MM.1S (cell line): ENCODE measurements at regions not wholly inside any gene's neighbourhood (a gene's known extent, or its start where the extent isn't known, plus 50 kb on each side); places are given as distances from the start of the nearest gene placed in this dataset.

ENCODE experiments used
- DNase-seq: peaks from one replicate; pipeline ENCODE4 v3.0.0-alpha.2; 2015
- H2AFZ ChIP-seq: fragments of 300-600 bp; sonication (generic); 2 replicates; pipeline ENCODE4 v1.6.0; 2016; ENCODE audit warnings: antibody characterized with exemption, low read length
- H3F3A ChIP-seq: fragments of 300-600 bp; sonication (generic); 2 replicates; pipeline ENCODE4 v1.6.1; 2016; ENCODE audit warnings: mild to moderate bottlenecking, antibody characterized with exemption, low read length, moderate library complexity, mixed read lengths; ENCODE audit not compliant: insufficient read depth
- H3K27ac ChIP-seq: fragments of 300-600 bp; sonication (generic); 2 replicates; pipeline ENCODE4 v1.5.1; 2016; ENCODE audit warnings: mild to moderate bottlenecking, low read length
- H3K27me3 ChIP-seq: fragments of 300-600 bp; sonication (generic); replicated peaks from 2 replicates; pipeline ENCODE4 v1.6.0; 2016; ENCODE audit warnings: low read length; ENCODE audit not compliant: insufficient read depth
- H3K36me3 ChIP-seq: fragments of 300-600 bp; sonication (generic); replicated peaks from 2 replicates; pipeline ENCODE4 v1.6.1; 2016; ENCODE audit warnings: mild to moderate bottlenecking, low read length, mixed read lengths; ENCODE audit not compliant: insufficient read depth
- H3K4me1 ChIP-seq: fragments of 300-600 bp; sonication (generic); 2 replicates; pipeline ENCODE4 v1.6.1; 2016; ENCODE audit warnings: low read length, mixed read lengths
- H3K4me2 ChIP-seq: fragments of 300-600 bp; sonication (generic); 2 replicates; pipeline ENCODE4 v1.6.0; 2016; ENCODE audit warnings: low read depth, low read length
- H3K4me3 ChIP-seq: fragments of 300-600 bp; sonication (generic); 2 replicates; pipeline ENCODE4 v1.5.1; 2016; ENCODE audit warnings: low read length, mixed read lengths
- H3K79me2 ChIP-seq: fragments of 300-600 bp; sonication (generic); 2 replicates; pipeline ENCODE4 v1.6.1; 2016; ENCODE audit warnings: mixed run types, low read length, mixed read lengths
- H3K9ac ChIP-seq: fragments of 300-600 bp; sonication (generic); 2 replicates; pipeline ENCODE4 v1.6.1; 2016; ENCODE audit warnings: low read length, mixed read lengths
- H3K9me2 ChIP-seq: fragments of 300-600 bp; sonication (generic); replicated peaks from 2 replicates; pipeline ENCODE4 v1.6.1; 2016; ENCODE audit warnings: mild to moderate bottlenecking, low read length, mixed read lengths; ENCODE audit not compliant: insufficient read depth
- H3K9me3 ChIP-seq: fragments of 300-600 bp; sonication (generic); replicated peaks from 2 replicates; pipeline ENCODE4 v1.6.1; 2016; ENCODE audit warnings: mild to moderate bottlenecking, low read length, mixed read lengths; ENCODE audit not compliant: insufficient read depth
- H4K20me1 ChIP-seq: fragments of 300-600 bp; sonication (generic); 2 replicates; pipeline ENCODE4 v1.6.1; 2016; ENCODE audit warnings: mild to moderate bottlenecking, low read length, moderate library complexity, mixed read lengths; ENCODE audit not compliant: insufficient read depth
- EZH2 ChIP-seq: fragments of 300-600 bp; sonication (generic); optimal IDR thresholded peaks from 2 replicates; pipeline ENCODE3; 2017; ENCODE audit warnings: low read depth, mild to moderate bottlenecking, antibody characterized with exemption, low read length, mixed read lengths
- EZH2phosphoT487 ChIP-seq: fragments of 300-600 bp; sonication (generic); IDR thresholded peaks from 2 replicates; pipeline ENCODE4 v1.6.1; 2018; ENCODE audit warnings: antibody characterized with exemption, low read length
- TF ChIP-seq, protein P1 (sequence below): fragments of 300-600 bp; sonication (generic); IDR thresholded peaks from 2 replicates; pipeline ENCODE4 v1.5.1; 2016; ENCODE audit warnings: antibody characterized with exemption, low read length, mixed read lengths

DNA sequence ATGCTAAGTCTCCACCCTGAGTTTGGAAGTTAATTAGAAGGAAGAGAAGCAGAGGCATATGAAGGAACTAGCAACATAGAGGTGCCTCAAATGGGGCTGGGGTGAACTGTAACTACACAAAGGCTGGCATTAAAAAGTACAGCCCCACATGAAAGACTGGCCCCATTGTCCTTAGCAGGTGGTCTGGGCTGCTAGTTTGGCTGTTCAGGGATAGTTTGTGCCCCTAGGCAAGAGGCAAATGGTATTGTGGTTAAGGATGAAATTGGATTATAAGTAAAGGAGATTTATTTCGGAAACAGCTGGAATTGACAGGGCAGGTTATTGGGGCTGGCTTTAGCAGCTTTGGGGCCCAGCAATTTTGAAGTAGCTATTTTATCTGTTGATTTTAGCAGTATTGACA, 365.7 kb upstream of the TNP1 start:
- peaks cover 5% of the 10 kb centered on the region; the same call in 1 of the 2 replicates for H4K20me1 ChIP-seq
- H3K4me2 ChIP-seq, result no peak overlapping the region
- H3K27me3 ChIP-seq, result peaks cover 62% of the 10 kb centered on the region
- no peak for DNase-seq
- H3K9ac ChIP-seq, result no peak overlapping the region
- H2AFZ ChIP-seq, result no peak overlapping the region
- no peaks in the 10 kb centered on the region for H3K36me3 ChIP-seq
- peaks cover 18% of the 10 kb centered on the region for H3K4me1 ChIP-seq
- no peaks in the 10 kb centered on the region for H3K9me3 ChIP-seq
- no peak for TF ChIP-seq EZH2phosphoT487
- peaks cover 13% of the 10 kb centered on the region; the same call in 1 of the 2 replicates for H3F3A ChIP-seq
- no peaks in the 10 kb centered on the region for H3K9me2 ChIP-seq
- no peak overlapping the region for H3K27ac ChIP-seq
- H3K79me2 ChIP-seq, result no peaks in the 10 kb centered on the region
- no peak overlapping the region for H3K4me3 ChIP-seq

DNA sequence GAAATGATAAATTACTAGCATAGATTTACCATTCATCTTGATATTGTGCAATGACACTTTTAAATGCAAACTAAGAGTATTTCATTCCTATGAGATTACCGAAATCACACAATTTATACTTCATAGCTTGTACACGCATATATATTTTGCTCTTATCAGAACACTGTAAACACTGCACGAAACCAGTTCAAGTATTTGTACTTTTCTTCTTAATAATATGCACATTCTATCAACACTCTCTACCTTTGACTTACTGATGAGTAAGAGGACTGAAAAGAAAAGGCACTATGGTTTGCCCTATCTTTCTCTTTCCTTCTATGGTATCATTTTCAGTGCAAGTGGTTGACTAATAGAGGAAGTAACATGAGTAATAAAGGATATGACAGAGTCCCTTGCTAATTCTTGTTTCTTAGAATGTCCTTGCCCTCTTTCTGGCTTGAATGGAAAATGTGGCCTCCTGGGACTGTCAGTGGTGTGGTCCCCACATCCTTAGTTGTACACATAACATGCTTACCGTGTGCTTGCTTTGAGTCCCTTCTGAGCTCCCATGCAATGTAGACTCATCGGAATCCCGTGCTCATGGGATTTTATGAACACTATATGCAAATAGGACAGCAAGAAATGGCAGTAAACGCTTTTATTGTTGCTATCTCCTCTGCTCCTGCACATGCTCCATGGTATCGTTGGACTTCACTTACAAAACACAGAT, 363.5 kb upstream of the TNP1 start:
- Histone ChIP-seq H3F3A (peaks cover 17% of the 10 kb centered on the region; the same call in 1 of the 2 replicates), H3K9ac (no peak overlapping the region), H4K20me1 (peaks cover 5% of the 10 kb centered on the region; the same call in 1 of the 2 replicates), H2AFZ (no peak overlapping the region), H3K4me1 (peaks cover 26% of the 10 kb centered on the region), H3K4me3 (no peak overlapping the region), H3K36me3 (no peaks in the 10 kb centered on the region), H3K27ac (no peak overlapping the region), H3K9me2 (no peaks in the 10 kb centered on the region), H3K9me3 (no peaks in the 10 kb centered on the region), H3K79me2 (no peaks in the 10 kb centered on the region), H3K4me2 (peak overlapping the region; percentile 24; the same call in 1 of the 2 replicates), H3K27me3 (peaks cover 74% of the 10 kb centered on the region)
- TF ChIP-seq EZH2 (no peak), EZH2phosphoT487 (no peak)
- TF ChIP-seq, protein P1, sequence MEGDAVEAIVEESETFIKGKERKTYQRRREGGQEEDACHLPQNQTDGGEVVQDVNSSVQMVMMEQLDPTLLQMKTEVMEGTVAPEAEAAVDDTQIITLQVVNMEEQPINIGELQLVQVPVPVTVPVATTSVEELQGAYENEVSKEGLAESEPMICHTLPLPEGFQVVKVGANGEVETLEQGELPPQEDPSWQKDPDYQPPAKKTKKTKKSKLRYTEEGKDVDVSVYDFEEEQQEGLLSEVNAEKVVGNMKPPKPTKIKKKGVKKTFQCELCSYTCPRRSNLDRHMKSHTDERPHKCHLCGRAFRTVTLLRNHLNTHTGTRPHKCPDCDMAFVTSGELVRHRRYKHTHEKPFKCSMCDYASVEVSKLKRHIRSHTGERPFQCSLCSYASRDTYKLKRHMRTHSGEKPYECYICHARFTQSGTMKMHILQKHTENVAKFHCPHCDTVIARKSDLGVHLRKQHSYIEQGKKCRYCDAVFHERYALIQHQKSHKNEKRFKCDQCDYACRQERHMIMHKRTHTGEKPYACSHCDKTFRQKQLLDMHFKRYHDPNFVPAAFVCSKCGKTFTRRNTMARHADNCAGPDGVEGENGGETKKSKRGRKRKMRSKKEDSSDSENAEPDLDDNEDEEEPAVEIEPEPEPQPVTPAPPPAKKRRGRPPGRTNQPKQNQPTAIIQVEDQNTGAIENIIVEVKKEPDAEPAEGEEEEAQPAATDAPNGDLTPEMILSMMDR, result no peak
- peak; percentile 56 for DNase-seq

DNA sequence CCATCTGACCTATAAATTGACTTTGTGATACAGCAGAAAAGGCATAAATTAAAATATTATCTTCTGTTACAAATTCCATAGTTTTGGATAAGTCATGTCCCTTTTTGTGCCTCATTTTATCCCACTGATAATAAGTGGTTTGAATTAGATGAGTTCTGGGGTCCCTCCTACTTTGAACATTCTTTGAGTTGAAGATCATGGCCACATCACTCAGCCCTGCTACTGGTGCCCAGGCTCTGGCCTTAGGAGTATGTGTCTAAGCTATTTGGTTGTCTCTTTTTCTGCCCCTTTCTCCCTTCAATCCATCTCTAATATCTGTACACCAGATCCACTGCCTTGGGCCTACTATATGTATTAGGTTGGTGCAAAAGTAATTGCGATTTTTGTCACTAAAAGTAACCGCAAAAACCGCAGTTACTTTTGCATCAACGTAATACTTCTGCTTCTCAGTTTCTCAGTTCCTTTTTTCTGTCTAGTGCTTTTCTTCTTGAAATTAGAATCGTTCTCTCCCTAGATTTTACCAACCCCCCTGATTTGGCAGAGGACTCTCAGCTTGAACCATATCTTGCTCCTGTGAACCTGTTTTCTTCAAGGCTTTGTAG, 362.5 kb upstream of the TNP1 start:
- Histone ChIP-seq H3K4me3 (no peak overlapping the region), H3K4me2 (peak overlapping the region; percentile 24; the same call in 1 of the 2 replicates), H3K79me2 (no peaks in the 10 kb centered on the region), H3K4me1 (peaks cover 35% of the 10 kb centered on the region), H2AFZ (no peak overlapping the region), H3K36me3 (no peaks in the 10 kb centered on the region), H3K9me3 (no peaks in the 10 kb centered on the region), H4K20me1 (peaks cover 5% of the 10 kb centered on the region; the same call in 1 of the 2 replicates), H3K27me3 (peaks cover 79% of the 10 kb centered on the region), H3F3A (peaks cover 25% of the 10 kb centered on the region; the same call in 1 of the 2 replicates), H3K9ac (no peak overlapping the region), H3K9me2 (no peaks in the 10 kb centered on the region), H3K27ac (no peak overlapping the region)
- peak; percentile 83 for DNase-seq
- TF ChIP-seq, protein P1, result no peak
- no peak for TF ChIP-seq EZH2phosphoT487
- TF ChIP-seq EZH2, result no peak
